NCI-H1105 treated with DMSO at 0.1 percent for 48 hours (cell line): ENCODE measurements at regions not wholly inside any gene's neighbourhood (a gene's known extent, or its start where the extent isn't known, plus 50 kb on each side); places are given as distances from the start of the nearest gene placed in this dataset.
A peak's percentile ranks its signal among the peaks of the same experiment; 100 is the strongest.

Experiments
- DNase-seq: peaks from one replicate; lab custom pipeline; 2025; lab: John Stamatoyannopoulos, UW

GRCh38 chr9:90023861-90024260 is 419.0 kb downstream of the GADD45G start:
- DNase-seq: no peak

GRCh38 chr9:90024409-90024808 is 419.6 kb downstream of the GADD45G start:
- no peak for DNase-seq

- no peak for DNase-seq
Measured at GRCh38 chr9:90024823-90025222, 420.0 kb downstream of the GADD45G start.

DNA sequence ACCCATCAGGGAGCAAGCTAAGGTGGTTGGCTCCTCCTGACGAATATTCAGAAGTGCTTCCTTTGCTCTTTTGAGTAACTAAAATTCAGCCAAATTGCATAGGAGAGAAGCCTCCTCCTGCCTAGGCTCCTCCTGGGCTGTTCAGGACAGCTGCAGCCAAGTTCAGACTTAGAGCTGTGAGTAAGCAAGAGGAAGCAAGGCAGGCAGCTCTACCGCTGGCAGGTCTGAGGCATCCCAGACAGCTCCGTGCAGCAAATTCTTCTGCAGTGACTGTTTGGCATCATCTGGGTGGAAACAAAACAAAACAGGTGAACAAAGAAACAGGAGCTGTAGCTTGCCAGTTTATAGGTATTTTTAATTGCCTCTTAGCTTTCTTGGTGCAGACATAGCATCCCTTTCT is 421.0 kb downstream of the GADD45G start:
- no peak for DNase-seq

DNA sequence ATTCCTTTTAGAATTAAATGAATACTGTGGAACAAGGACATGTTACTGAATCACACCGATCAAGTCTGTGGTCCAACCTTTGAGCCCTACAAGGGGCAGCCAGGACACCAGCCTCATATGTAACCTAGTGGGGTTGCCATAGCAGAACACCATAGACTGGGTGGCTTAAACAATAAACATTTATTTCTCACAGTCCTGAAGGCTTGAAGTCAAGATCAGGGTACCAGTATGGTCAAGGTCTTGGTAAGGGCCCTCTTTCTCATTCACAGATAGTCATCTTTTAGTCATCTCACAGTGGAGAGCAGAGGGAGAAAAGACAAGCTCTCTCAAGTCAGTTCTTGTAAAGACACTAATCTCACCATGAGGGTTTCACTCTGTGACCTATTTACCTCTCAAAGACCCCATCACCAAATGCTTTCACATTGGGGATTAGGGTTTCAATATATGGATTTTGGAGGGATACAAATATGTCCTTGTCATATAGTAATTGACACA is 422.5 kb downstream of the GADD45G start:
- no peak for DNase-seq

GRCh38 chr9:90029386-90029785 is 424.6 kb downstream of the GADD45G start:
- DNase-seq: no peak

DNA sequence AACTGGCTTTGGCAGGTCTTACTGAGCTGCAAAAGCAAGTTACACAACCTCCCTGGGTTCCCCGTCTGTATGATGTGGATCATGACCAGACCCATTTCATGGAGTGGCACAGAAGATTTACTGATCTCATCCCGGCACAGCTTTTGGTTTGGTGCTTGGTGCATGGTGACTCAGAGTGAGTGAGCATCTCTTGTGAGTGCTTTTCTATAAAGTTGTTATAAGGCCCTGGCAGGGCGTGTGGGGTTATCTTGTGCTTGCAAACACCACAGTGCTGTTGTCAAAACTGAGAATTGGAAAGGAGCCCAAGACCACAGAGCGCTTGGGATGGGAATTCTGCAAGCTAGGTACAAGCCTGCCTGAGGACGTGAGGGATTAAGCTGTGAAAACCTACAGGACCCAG is 425.2 kb downstream of the GADD45G start:
- DNase-seq: no peak

GRCh38 chr9:90032296-90033027 is 427.6 kb downstream of the GADD45G start:
- DNase-seq: no peak

DNA sequence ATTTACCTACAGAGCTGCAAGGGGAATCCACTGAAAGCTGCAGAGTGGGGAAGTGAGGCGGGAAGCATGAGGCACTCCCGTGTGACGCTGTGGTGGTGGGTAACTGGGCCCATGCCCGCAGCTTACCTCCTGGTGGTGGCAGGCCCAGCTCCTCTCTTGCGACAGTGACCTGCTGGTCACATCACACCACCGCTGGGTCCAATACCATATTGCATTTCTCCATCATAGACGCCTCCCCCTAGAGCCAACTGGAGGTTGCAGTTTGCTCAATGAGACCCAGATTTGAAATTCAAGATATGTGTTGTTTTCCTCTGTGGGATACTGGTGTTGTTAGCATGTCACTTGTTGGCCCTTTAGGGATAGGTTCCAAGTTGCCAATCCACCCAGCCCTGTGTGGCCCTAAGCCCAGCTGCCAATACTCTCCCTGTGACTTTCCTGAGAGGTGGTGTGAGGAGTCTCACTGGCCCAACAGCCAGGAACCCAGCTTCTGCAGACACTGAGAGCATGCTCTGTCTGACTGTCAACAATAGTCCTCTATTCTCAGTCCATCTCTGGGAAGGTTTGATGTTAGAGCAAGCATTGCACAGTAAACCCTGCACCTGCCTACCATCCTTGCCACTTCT is 428.3 kb downstream of the GADD45G start:
- DNase-seq: no peak

GRCh38 chr9:90034071-90034470 is 429.3 kb downstream of the GADD45G start:
- DNase-seq: no peak

DNA sequence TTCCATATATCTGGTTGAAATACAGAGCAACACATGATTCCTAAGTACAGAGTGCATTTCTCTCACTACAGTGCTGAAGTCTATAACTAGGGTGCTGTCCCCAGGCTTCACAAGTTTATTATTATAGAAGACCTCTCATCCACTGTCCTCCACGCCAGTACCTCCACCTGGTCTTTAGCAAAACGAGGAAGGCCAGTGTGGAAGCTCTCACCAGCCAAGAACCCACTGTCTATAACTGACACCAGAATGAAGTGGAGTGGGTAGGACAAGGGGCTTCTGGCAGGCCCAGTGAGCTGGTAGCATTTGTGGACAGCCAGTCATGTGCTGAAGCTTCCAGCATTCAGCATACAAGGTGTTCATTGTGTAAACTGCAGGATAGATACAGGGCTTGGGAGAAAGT is 430.7 kb downstream of the GADD45G start:
- no peak for DNase-seq

DNA sequence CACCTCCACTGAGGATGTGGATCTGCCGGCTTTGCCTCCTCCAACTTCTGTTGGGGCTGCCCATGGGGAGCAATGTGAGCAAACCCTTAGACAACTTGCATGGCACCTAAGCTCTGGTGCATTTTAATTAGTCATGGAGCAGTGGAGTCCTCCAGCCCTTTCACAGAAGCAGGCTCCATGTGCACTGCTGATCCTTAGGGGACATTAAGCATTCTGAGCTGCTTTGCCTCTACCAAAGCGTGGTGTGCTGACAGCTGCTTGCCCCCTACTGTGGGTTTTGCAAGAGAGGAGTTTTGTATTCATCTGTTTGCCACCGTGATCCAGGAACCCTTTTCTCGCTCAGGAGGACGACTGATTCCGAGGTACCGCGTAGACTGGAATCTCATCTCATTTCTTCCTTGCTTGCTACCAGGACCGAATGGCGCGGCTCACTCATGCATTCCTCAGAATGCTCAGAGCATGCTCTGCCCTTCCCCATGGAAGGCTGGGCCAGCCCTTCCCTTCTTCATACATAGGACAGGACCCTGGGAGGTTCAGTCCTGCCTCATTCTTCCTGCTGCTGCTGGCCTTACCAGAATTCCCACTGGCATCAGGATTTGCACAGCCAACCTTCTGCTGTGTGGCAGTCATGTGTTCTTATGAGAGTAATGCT is 432.5 kb downstream of the GADD45G start:
- no peak for DNase-seq

DNA sequence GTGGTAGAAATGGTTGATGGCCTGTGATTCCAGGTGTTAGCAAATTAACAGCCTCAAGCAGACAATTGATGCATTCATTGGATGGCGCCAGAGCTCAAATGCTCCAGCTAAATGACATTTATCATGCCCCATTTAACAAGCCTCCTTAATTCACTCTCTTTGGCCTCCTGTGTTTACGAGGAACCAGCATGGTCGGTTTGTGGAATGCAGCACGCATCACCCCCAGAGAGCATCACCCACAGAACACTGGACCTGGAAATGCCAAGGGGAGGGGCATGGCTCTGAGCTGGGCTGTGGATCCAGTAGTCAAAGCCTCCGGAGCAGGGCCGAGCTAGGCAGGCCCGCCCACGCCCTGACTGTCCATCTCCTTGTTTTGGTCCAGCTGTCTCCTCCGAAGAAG is 434.0 kb downstream of the GADD45G start:
- peak; percentile 96 for DNase-seq

GRCh38 chr9:90044263-90044662 is 439.5 kb downstream of the GADD45G start:
- peak; percentile 85 for DNase-seq

DNA sequence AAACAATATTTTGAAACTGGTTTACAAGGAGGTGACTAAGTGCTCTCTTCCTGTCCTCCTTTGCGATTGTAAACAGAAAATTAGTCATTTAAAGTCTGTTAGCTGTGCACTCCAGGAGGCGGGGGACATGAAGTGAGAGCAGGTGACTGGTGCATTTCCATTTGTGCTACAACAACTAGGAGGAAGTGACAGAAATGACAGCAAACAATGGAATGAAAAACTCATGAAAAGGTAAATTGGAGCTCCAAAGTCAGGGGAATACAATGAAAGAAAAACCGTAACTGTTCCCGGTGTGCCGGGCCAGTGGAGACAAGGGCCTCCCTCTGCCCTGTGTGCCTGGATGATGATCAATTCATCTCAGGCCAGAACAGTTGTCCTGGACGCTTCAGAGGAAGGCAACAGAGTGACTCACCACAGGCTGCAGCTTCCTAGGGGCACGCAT is 439.9 kb downstream of the GADD45G start:
- DNase-seq: peak; percentile 86

DNA sequence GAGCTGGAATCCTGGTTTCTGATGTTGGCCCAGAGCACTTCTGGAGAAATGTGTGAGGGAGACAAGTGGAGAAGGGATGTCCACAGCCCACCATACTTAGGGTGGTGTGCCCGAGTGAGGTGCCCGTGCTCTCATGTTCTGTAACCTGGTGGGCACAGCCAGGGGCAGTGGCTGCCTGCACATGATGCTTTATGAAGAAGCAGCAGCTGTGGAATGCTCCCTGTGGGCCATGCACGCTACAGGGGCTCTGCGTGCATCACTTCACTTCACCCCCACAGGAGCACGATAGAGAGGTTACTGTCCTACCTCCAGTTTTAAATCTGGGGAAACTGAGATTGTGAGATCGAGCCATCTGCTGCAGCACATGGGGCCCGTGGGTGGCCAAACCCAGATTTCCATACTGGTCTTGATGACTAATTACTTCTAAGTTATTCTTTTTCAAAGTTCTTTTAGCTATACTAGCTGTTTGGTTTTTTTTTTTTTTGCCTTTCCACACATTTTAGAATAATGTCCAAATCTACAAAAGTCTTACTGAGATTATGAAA is 441.6 kb downstream of the GADD45G start:
- no peak for DNase-seq

DNA sequence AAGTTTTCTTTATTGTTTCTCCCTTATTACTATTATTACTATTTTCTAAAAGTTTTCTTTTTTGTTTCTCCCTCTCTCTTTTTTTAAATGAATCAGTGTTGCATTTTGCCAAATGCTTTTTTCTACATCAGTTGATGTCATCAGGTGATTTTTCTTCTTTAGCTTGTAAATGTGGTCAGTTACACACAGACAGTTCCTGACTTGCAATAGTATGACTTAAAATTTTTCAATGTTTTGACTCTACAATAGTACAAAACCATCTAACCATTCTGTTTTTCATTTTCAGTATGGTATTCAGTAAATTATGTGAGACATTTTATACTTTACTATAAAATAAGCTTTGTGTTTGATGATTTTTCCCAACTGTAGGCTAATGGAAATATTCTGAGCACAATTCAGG is 443.0 kb downstream of the GADD45G start:
- no peak for DNase-seq

DNA sequence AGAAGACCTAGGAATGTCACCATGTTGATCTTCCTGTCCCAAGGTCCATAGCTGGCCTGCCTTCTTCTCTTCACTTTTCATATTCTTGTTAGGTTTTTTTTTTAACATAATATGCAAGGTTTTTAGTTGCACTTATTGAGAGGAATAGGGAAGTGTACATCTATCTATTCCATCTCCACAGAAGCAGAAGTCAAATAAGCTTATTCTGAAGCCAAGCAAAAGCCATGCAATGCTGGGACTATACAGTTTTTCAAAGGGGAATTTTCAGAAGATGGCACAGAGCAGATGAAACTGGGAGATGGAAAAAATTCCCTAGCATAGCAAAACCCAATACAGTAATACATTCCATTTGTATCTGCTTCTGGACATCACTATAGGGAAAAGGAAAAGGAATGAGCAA is 447.6 kb downstream of the GADD45G start:
- no peak for DNase-seq

DNA sequence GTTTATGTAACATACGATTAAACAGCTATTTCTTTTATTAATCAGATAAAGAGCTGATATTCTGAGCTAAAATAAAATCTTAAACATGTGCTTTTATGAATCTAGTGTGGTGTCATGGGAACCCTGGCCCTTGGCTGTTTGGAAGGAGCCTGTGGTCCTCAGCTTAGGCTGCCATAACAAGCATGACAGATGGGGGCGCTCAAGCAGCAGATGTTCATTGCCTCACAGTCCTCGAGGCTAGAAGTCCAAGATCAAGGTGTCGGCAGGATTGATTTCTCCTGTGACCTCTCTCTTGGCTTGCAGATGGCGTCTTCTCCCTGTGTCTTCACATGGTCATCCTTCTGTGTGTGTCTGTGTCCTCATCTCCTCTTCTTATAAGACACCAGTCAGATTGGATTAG is 448.2 kb downstream of the GADD45G start:
- DNase-seq: no peak

DNA sequence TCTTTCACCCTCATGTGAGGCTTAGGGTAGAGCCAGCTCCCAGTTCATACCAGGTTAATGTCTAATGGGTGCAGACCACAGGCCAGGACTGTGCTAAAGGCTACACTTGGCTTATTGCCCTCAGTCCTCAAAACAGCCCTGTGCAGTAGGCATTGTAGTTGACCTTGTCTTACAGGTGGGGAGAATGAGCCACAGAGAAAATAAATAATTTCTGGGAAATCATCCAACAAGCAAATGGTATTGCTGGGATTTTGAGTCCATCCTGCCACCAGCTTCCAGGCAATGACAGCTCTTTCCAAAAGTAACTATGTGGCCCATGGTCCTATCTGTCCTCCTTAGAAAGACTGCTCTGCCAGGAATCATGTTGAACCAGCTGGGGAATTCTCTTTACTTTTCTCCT is 450.0 kb downstream of the GADD45G start:
- DNase-seq: peak; percentile 51

DNA sequence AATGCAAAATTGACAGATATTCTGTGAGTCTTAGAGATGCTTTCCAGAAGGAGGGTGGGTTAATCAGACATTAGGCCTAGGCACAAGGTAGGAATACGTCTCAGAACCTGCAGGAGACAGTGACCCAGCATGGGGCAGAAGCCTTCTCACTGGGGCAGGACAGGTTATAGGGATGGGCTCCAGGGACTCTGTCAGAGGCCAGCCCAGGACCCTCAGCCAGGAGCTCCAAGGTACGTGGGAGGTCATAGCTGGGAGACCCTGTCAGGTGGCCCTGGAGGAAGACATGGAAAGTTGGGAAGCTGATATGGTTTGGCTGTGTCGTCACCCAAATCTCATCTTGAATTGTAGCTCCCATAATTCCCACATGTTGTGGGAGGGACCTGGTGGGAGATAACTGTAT is 450.4 kb downstream of the GADD45G start:
- DNase-seq: no peak

DNA sequence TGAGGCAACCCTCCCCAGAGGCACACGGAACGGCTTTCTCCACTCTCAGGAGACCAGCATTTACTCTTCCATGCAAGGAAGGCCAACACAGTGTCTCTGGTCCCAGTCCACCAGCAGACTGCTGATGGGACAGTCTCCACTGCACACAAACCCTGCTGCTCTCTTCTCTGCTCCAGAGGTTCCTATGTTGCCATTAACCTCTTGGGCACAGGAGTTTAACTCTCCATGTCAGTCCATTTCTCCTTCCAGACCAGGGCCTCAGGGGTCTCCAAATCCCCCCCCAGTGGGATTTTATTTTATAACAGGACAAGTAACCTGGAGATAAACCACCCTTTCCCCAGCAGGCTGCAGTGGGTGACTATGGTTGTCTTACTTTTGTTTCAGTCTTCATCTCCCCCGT is 452.5 kb downstream of the GADD45G start:
- DNase-seq: no peak

DNA sequence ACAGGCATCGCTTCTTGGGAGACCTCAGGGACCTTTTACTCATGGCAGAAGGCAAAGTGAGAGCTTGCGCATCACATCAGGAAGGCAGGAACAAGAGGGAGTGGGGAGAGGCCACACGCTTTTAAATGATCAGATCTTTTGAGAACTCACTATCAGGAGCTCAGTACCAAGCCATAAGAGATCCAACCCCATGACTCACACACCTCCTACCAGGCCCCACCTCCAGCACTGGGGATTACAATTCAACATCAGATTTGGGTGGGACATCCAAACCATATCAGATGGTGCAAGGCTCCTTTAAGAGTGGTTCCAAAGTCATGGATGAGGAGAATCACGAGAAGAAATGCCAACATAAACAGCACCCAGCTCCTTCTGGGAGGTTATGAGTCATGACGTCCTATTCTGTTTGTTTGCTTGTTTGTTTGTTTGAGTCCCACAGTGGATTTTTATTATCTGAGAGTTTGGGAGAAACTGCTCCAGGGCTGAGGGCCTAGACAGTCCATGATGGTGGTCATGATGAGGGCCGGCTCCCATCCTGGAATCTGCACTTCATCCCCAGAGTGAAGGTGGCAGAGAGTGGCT is 453.5 kb downstream of the GADD45G start:
- DNase-seq: no peak
